Hematopoietic multipotent progenitor cell treated with erythropoietin and hydrocortisone succinate and interleukin-3 and kit ligand, for 15 days (in vitro differentiated cells): ENCODE measurements at regions not wholly inside any gene's neighbourhood (a gene's known extent, or its start where the extent isn't known, plus 50 kb on each side); places are given as distances from the start of the nearest gene placed in this dataset.

Experiments
- DNase-seq: peaks from one replicate; pipeline ENCODE4 v3.0.0-alpha.2; 2015; ENCODE audit warnings: low spot score

GRCh38 chr20:60636417-60636816 lies 615.6 kb upstream of the CDH4 start:
- DNase-seq = no peak

GRCh38 chr20:60637801-60638200 lies 614.3 kb upstream of the CDH4 start:
- DNase-seq = no peak

GRCh38 chr20:60638430-60639098 lies 613.5 kb upstream of the CDH4 start:
- DNase-seq = no peak

- DNase-seq = no peak
These were observed 610.1 kb upstream of the CDH4 start for GRCh38 chr20:60641879-60642447.

GRCh38 chr20:60642541-60642940 lies 609.5 kb upstream of the CDH4 start:
- DNase-seq = no peak

GRCh38 chr20:60648556-60648955 lies 603.5 kb upstream of the CDH4 start:
- DNase-seq = no peak

GRCh38 chr20:60649541-60649940 lies 602.5 kb upstream of the CDH4 start:
- no peak for DNase-seq

GRCh38 chr20:60650087-60650486 lies 602.0 kb upstream of the CDH4 start:
- no peak for DNase-seq

- DNase-seq = no peak
These were observed 600.0 kb upstream of the CDH4 start for GRCh38 chr20:60652046-60652445.

- no peak for DNase-seq
These were observed 599.4 kb upstream of the CDH4 start for GRCh38 chr20:60652615-60653014.

GRCh38 chr20:60653111-60653845 lies 598.8 kb upstream of the CDH4 start:
- no peak for DNase-seq

- DNase-seq = no peak
These were observed 593.4 kb upstream of the CDH4 start for GRCh38 chr20:60658681-60659080.

- DNase-seq = no peak
These were observed 592.8 kb upstream of the CDH4 start for GRCh38 chr20:60659240-60659639.

- no peak for DNase-seq
These were observed 589.8 kb upstream of the CDH4 start for GRCh38 chr20:60662307-60662706.

- no peak for DNase-seq
These were observed 588.0 kb upstream of the CDH4 start for GRCh38 chr20:60664106-60664505.

- no peak for DNase-seq
These were observed 584.4 kb upstream of the CDH4 start for GRCh38 chr20:60667641-60668040.

GRCh38 chr20:60669211-60669610 lies 582.9 kb upstream of the CDH4 start:
- DNase-seq = no peak

GRCh38 chr20:60676011-60676410 lies 576.0 kb upstream of the CDH4 start:
- DNase-seq = no peak

- DNase-seq = no peak
These were observed 574.2 kb upstream of the CDH4 start for GRCh38 chr20:60677819-60678218.

- no peak for DNase-seq
These were observed 571.5 kb upstream of the CDH4 start for GRCh38 chr20:60680554-60680953.

- DNase-seq = no peak
These were observed 564.8 kb upstream of the CDH4 start for GRCh38 chr20:60687213-60687612.

- no peak for DNase-seq
These were observed 561.3 kb upstream of the CDH4 start for GRCh38 chr20:60690771-60691170.

GRCh38 chr20:60691966-60692615 lies 560.0 kb upstream of the CDH4 start:
- DNase-seq = no peak
